Mesothelial cell of epicardium (in vitro differentiated cells): ENCODE measurements at regions not wholly inside any gene's neighbourhood (a gene's known extent, or its start where the extent isn't known, plus 50 kb on each side); places are given as distances from the start of the nearest gene placed in this dataset.

Experiments
- DNase-seq, 2 experiments: peaks; one replicate each; pipeline ENCODE4 v3.0.0; 2021; ENCODE audit warnings: low spot score in 2 of 2; ENCODE audit not compliant: unreplicated experiment in 2 of 2
- H3K27ac Mint-ChIP-seq: 2 replicates; pipeline ENCODE4 v1.8.0; 2021; ENCODE audit warnings: mixed read lengths
- H3K27me3 Mint-ChIP-seq: 2 replicates; pipeline ENCODE4 v1.8.0; 2021; ENCODE audit warnings: low read depth, mixed read lengths
- H3K36me3 Mint-ChIP-seq: 2 replicates; pipeline ENCODE4 v1.8.0; 2021; ENCODE audit warnings: mixed read lengths
- H3K4me1 Mint-ChIP-seq: 2 replicates; pipeline ENCODE4 v1.8.0; 2021; ENCODE audit warnings: mixed read lengths
- H3K4me3 Mint-ChIP-seq: 2 replicates; pipeline ENCODE4 v1.8.0; 2021; ENCODE audit warnings: mild to moderate bottlenecking, moderate library complexity, mixed read lengths
- H3K9me3 Mint-ChIP-seq: 2 replicates; pipeline ENCODE4 v1.8.0; 2021; ENCODE audit warnings: mixed read lengths
- CTCF ChIP-seq: fragments of 200-600 bp; sonication (generic); IDR thresholded peaks from one replicate; pipeline ENCODE4 v1.5.0; 2021; ENCODE audit warnings: antibody characterized with exemption; ENCODE audit not compliant: unreplicated experiment

- H3K27ac Mint-ChIP-seq, result no peak overlapping the region
- no peak for TF ChIP-seq CTCF
- H3K9me3 Mint-ChIP-seq, result no peaks in the 10 kb centered on the region
- no peak for DNase-seq
- H3K36me3 Mint-ChIP-seq, result no peaks in the 10 kb centered on the region
- no peak overlapping the region for H3K4me3 Mint-ChIP-seq
- H3K27me3 Mint-ChIP-seq, result no peaks in the 10 kb centered on the region
- H3K4me1 Mint-ChIP-seq, result peaks cover 9% of the 10 kb centered on the region
Measured at GRCh38 chr3:18734309-18734708, 309.2 kb upstream of the SATB1 start.

GRCh38 chr3:18732474-18732873 lies 307.3 kb upstream of the SATB1 start:
- TF ChIP-seq CTCF, result no peak
- no peak for DNase-seq
- no peak overlapping the region for H3K27ac Mint-ChIP-seq
- no peaks in the 10 kb centered on the region for H3K36me3 Mint-ChIP-seq
- no peak overlapping the region for H3K4me3 Mint-ChIP-seq
- H3K9me3 Mint-ChIP-seq, result no peaks in the 10 kb centered on the region
- no peaks in the 10 kb centered on the region for H3K27me3 Mint-ChIP-seq
- peaks cover 9% of the 10 kb centered on the region for H3K4me1 Mint-ChIP-seq

- no peaks in the 10 kb centered on the region for H3K9me3 Mint-ChIP-seq
- H3K36me3 Mint-ChIP-seq, result no peaks in the 10 kb centered on the region
- peaks cover 15% of the 10 kb centered on the region for H3K4me1 Mint-ChIP-seq
- H3K27me3 Mint-ChIP-seq, result no peaks in the 10 kb centered on the region
- no peak overlapping the region for H3K4me3 Mint-ChIP-seq
- no peak overlapping the region for H3K27ac Mint-ChIP-seq
- no peak for TF ChIP-seq CTCF
- DNase-seq, result no peak
Measured at GRCh38 chr3:18730491-18730890, 305.4 kb upstream of the SATB1 start.

GRCh38 chr3:18729671-18730070 lies 304.5 kb upstream of the SATB1 start:
- Mint-ChIP-seq H3K9me3 (no peaks in the 10 kb centered on the region), H3K27me3 (no peaks in the 10 kb centered on the region), H3K36me3 (no peaks in the 10 kb centered on the region), H3K27ac (no peak overlapping the region), H3K4me3 (no peak overlapping the region), H3K4me1 (peaks cover 18% of the 10 kb centered on the region)
- DNase-seq, result no peak
- TF ChIP-seq CTCF, result no peak

- Mint-ChIP-seq H3K36me3 (no peaks in the 10 kb centered on the region), H3K4me3 (no peak overlapping the region), H3K4me1 (peaks cover 31% of the 10 kb centered on the region), H3K27ac (peak overlapping the region; percentile 12), H3K27me3 (no peaks in the 10 kb centered on the region), H3K9me3 (no peaks in the 10 kb centered on the region)
- DNase-seq, result no peak
- no peak for TF ChIP-seq CTCF
Measured at GRCh38 chr3:18725668-18726407, 300.7 kb upstream of the SATB1 start.

- peak overlapping the region; percentile 51 for H3K27ac Mint-ChIP-seq
- no peak overlapping the region for H3K4me3 Mint-ChIP-seq
- H3K27me3 Mint-ChIP-seq, result no peaks in the 10 kb centered on the region
- TF ChIP-seq CTCF, result no peak
- no peaks in the 10 kb centered on the region for H3K9me3 Mint-ChIP-seq
- DNase-seq, result no peak
- H3K4me1 Mint-ChIP-seq, result peaks cover 31% of the 10 kb centered on the region
- no peaks in the 10 kb centered on the region for H3K36me3 Mint-ChIP-seq
Measured at GRCh38 chr3:18724456-18724855, 299.3 kb upstream of the SATB1 start.
